ENCODE measurements at regions not wholly inside any gene's neighbourhood (a gene's known extent, or its start where the extent isn't known, plus 50 kb on each side); places are given as distances from the start of the nearest gene placed in this dataset.

DNA sequence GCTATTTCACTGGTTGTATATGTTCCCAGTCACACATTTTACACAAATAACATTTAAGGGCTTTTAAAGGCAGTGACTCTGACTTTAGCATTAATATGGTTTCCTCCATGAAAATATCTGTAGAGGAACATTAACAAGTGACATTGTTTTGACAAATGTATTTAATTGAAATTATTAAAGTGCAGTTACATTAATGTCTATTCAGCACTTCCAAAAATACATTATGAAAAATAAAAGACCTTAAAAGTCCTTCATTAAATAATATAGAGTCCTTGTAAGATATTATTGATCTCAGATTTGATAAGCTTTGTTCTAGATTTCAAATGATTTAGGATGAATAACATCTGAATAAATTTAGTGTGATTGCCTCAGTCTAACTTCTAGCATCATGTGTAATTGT, 951.9 kb upstream of the CHORDC1 start:
- H3K9me3 ChIP-seq = no peaks in the 10 kb centered on the region
- ATAC-seq (no peak), DNase-seq (no peak)
- no peak overlapping the region for H3K4me3 ChIP-seq
- no peaks in the 10 kb centered on the region for H3K36me3 ChIP-seq (ENCODE audit: insufficient read depth in 1 of 2, low read depth in 1 of 2)
- intact Hi-C loops (cut with DNase I) = no loop called here
- H3K27ac ChIP-seq = no peak overlapping the region
- H3K27me3 ChIP-seq (ENCODE audit: insufficient read depth in 3 of 3, low read length in 2 of 3) = no peaks in the 10 kb centered on the region
- H3K4me1 ChIP-seq = no peaks in the 10 kb centered on the region
- TF ChIP-seq, protein P1, sequence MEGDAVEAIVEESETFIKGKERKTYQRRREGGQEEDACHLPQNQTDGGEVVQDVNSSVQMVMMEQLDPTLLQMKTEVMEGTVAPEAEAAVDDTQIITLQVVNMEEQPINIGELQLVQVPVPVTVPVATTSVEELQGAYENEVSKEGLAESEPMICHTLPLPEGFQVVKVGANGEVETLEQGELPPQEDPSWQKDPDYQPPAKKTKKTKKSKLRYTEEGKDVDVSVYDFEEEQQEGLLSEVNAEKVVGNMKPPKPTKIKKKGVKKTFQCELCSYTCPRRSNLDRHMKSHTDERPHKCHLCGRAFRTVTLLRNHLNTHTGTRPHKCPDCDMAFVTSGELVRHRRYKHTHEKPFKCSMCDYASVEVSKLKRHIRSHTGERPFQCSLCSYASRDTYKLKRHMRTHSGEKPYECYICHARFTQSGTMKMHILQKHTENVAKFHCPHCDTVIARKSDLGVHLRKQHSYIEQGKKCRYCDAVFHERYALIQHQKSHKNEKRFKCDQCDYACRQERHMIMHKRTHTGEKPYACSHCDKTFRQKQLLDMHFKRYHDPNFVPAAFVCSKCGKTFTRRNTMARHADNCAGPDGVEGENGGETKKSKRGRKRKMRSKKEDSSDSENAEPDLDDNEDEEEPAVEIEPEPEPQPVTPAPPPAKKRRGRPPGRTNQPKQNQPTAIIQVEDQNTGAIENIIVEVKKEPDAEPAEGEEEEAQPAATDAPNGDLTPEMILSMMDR (IDR thresholded peaks at IDR 0.05) = no peak

DNA sequence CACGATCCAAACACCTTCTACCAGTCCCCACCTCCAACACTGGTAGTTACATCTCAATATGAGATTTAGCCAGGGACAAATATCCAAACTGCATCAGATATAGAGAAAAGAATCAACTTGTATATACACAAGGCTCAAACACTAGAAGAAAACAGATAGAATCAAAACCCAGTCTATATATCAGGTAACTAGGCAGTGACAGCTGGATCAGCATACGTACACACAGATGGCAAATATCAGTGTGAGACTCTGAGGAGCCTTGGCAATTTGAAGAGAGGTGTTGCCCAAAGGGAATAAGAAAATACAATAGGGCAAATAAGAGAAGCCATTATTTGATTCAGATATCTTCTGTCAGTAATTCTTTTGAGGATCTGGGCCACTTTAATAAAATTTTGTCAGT, 951.3 kb upstream of the CHORDC1 start:
- no peak overlapping the region for H3K4me3 ChIP-seq
- H3K36me3 ChIP-seq (ENCODE audit: insufficient read depth in 1 of 2, low read depth in 1 of 2) = no peaks in the 10 kb centered on the region
- intact Hi-C loops (cut with DNase I) = no loop called here
- no peaks in the 10 kb centered on the region for H3K27me3 ChIP-seq (ENCODE audit: insufficient read depth in 3 of 3, low read length in 2 of 3)
- H3K4me1 ChIP-seq = no peaks in the 10 kb centered on the region
- WGBS, 3 donors = 85 to 97% (median 93%) methylated on average over 2 of the region's 2 CpGs
- TF ChIP-seq, protein P1 (IDR thresholded peaks at IDR 0.05) = no peak
- no peak for ATAC-seq
- no peaks in the 10 kb centered on the region for H3K9me3 ChIP-seq
- no peak overlapping the region for H3K27ac ChIP-seq
- DNase-seq = no peak

DNA sequence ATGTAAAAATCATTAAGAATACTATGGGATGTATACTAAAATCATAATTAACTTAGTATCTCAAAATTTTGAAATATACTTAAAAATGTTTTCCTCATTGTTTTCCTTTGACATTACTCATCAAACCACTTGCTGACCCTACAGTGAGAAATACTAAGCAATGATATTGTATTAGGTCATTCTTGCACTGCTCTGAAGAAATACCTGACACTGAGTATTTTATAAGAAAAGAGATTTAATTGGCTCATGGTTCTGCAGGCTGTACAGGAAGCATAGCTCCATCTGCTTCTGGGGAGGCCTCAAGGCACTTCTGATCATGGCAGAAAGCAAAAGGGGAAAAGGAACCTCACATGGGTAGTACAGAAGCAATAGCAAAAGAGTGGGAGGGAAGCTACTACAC, 950.9 kb upstream of the CHORDC1 start:
- H3K36me3 ChIP-seq (ENCODE audit: insufficient read depth in 1 of 2, low read depth in 1 of 2) = no peaks in the 10 kb centered on the region
- H3K4me1 ChIP-seq = no peaks in the 10 kb centered on the region
- no peaks in the 10 kb centered on the region for H3K27me3 ChIP-seq (ENCODE audit: insufficient read depth in 3 of 3, low read length in 2 of 3)
- intact Hi-C loops (cut with DNase I) = no loop called here
- no peak for DNase-seq
- TF ChIP-seq, protein P1 (IDR thresholded peaks at IDR 0.05) = no peak
- no peak for ATAC-seq
- no peak overlapping the region for H3K4me3 ChIP-seq
- no peak overlapping the region for H3K27ac ChIP-seq
- no peaks in the 10 kb centered on the region for H3K9me3 ChIP-seq

DNA sequence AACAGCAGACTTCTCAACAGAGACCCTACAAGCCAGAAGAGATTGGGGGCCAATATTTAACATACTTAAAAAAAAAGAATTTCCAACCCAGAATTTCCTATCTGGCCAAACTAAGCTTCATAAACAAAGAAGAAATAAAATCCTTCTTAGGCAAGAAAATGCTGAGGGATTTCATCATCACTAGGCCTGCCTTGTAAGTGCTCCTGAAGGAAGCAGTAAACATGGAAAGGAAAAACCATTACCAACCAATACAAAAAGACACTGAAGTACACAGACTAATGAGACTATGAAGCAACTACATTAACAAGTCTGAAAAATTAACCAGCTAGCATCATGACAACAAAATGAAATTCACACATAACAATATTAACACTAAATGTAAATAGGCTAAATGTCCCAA, 947.9 kb upstream of the CHORDC1 start:
- ATAC-seq = no peak
- intact Hi-C loops (cut with DNase I) = no loop called here
- TF ChIP-seq, protein P1 (IDR thresholded peaks at IDR 0.05) = no peak
- Histone ChIP-seq H3K27ac (no peak overlapping the region), H3K4me3 (no peak overlapping the region), H3K4me1 (no peaks in the 10 kb centered on the region), H3K36me3 (ENCODE audit: insufficient read depth in 1 of 2, low read depth in 1 of 2) (no peaks in the 10 kb centered on the region), H3K9me3 (no peaks in the 10 kb centered on the region), H3K27me3 (ENCODE audit: insufficient read depth in 3 of 3, low read length in 2 of 3) (no peaks in the 10 kb centered on the region)
- DNase-seq = no peak

DNA sequence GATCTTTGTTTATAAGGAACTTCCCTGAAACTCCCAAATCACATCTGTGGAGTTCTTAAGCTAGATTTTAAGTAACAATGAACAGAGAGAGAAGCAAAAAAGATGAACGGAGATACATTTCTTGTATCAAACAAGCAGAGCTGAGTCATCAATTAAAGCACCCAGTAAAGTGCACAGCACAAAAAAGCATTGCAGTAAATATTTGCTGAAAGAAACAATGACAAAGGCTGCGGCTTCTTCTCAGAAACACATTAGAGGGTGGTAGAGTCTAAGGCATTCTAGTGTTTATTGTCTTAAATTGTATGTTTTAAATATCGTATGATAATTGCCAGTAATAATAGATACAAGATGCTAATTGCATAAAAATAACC, 941.6 kb upstream of the CHORDC1 start:
- no peaks in the 10 kb centered on the region for H3K9me3 ChIP-seq
- H3K27me3 ChIP-seq (ENCODE audit: insufficient read depth in 3 of 3, low read length in 2 of 3) = no peaks in the 10 kb centered on the region
- WGBS, 3 donors = 39 to 57% (median 47%) methylated on average over 3 of the region's 3 CpGs
- DNase-seq = no peak
- no peaks in the 10 kb centered on the region for H3K36me3 ChIP-seq (ENCODE audit: insufficient read depth in 1 of 2, low read depth in 1 of 2)
- no peak overlapping the region for H3K27ac ChIP-seq
- intact Hi-C loops (cut with DNase I) = no loop called here
- no peaks in the 10 kb centered on the region for H3K4me1 ChIP-seq
- TF ChIP-seq, protein P1 (IDR thresholded peaks at IDR 0.05) = no peak
- H3K4me3 ChIP-seq = no peak overlapping the region
- no peak for ATAC-seq

Data from psoas muscle (tissue), 7 donors.